Nephron (organoid): ENCODE measurements at regions not wholly inside any gene's neighbourhood (a gene's known extent, or its start where the extent isn't known, plus 50 kb on each side); places are given as distances from the start of the nearest gene placed in this dataset.

ENCODE experiments used
- H3K27ac Mint-ChIP-seq, 3 experiments: 2 replicates each; pipeline ENCODE4 v1.8.0; 2020; ENCODE audit warnings: mixed read lengths in 3 of 3, mild to moderate bottlenecking in 2 of 3, moderate library complexity in 1 of 3
- H3K27me3 Mint-ChIP-seq: 2 replicates; pipeline ENCODE4 v1.8.0; 2021; ENCODE audit warnings: low read depth, mild to moderate bottlenecking, moderate library complexity, mixed read lengths
- H3K36me3 Mint-ChIP-seq: 2 replicates; pipeline ENCODE4 v1.8.0; 2020; ENCODE audit warnings: low read depth, mixed read lengths
- H3K4me1 Mint-ChIP-seq: 2 replicates; pipeline ENCODE4 v1.8.0; 2020; ENCODE audit warnings: mixed read lengths
- H3K4me3 Mint-ChIP-seq, 3 experiments: 2 replicates each; pipeline ENCODE4 v1.8.0; 2020; ENCODE audit warnings: mild to moderate bottlenecking in 3 of 3, mixed read lengths in 3 of 3, moderate library complexity in 2 of 3
- H3K9me3 Mint-ChIP-seq: 2 replicates; pipeline ENCODE4 v1.8.0; 2020; ENCODE audit warnings: mixed read lengths
- TF ChIP-seq, protein P1 (sequence below), 3 experiments: fragments of 200-600 bp; sonication (generic); IDR thresholded peaks; one replicate each; pipeline ENCODE4 v1.5.0; 2021; ENCODE audit warnings: antibody characterized with exemption in 3 of 3; ENCODE audit not compliant: unreplicated experiment in 3 of 3

DNA sequence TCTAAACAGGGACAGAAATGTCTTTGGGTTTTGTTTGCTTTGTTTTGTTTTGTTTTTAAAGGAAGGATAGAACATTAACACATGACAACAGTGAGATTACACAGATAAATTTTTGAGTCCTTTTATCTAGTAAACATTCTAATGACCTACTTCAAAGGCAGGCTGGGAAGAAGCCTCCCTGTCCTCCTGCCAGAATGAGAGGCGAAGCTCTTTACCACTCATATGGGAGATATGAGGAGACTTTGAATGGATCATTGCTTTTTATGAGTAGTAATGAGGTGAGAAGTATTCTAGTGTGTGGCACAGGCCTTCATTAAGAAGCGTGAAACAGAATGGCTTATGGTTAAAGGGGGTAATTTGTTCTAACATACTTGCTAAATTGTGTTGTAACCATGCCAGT lies 172.0 kb downstream of the FBXO8 start:
- no peaks in the 10 kb centered on the region for H3K9me3 Mint-ChIP-seq
- H3K27me3 Mint-ChIP-seq, result peaks cover 19% of the 10 kb centered on the region

DNA sequence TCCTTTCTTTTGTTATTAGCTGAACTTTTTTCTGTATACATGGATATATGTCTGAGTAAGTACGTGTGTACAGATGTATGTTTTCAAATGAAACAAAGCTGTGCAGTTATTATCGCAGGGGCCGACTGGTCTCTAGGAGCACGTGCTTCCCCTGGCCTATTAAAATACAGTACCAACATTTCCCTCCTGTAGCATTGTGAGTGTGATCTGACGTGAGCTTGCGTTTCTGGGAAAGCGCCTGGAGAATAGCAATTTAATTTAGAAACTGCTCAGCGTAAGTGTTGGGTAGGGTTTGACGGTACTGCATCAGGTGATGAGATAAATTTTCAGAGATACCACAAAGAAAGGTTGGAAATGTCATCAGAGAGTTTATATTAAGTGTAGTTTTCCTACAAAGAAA lies 173.3 kb downstream of the FBXO8 start:
- TF ChIP-seq, protein P1, sequence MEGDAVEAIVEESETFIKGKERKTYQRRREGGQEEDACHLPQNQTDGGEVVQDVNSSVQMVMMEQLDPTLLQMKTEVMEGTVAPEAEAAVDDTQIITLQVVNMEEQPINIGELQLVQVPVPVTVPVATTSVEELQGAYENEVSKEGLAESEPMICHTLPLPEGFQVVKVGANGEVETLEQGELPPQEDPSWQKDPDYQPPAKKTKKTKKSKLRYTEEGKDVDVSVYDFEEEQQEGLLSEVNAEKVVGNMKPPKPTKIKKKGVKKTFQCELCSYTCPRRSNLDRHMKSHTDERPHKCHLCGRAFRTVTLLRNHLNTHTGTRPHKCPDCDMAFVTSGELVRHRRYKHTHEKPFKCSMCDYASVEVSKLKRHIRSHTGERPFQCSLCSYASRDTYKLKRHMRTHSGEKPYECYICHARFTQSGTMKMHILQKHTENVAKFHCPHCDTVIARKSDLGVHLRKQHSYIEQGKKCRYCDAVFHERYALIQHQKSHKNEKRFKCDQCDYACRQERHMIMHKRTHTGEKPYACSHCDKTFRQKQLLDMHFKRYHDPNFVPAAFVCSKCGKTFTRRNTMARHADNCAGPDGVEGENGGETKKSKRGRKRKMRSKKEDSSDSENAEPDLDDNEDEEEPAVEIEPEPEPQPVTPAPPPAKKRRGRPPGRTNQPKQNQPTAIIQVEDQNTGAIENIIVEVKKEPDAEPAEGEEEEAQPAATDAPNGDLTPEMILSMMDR (IDR thresholded peaks at IDR 0.05; ENCODE audit: unreplicated experiment in 3 of 3), result no peak
- Mint-ChIP-seq H3K4me1 (no peaks in the 10 kb centered on the region), H3K27ac (no peak overlapping the region), H3K27me3 (peaks cover 24% of the 10 kb centered on the region), H3K36me3 (no peaks in the 10 kb centered on the region), H3K9me3 (no peaks in the 10 kb centered on the region), H3K4me3 (no peak overlapping the region)

More for the DNA sequence above, 172.0 kb downstream of the FBXO8 start:
- Mint-ChIP-seq H3K27ac (no peak overlapping the region), H3K36me3 (no peaks in the 10 kb centered on the region), H3K4me3 (no peak overlapping the region), H3K4me1 (no peaks in the 10 kb centered on the region)
- TF ChIP-seq, protein P1 (IDR thresholded peaks at IDR 0.05; ENCODE audit: unreplicated experiment in 3 of 3), result no peak

DNA sequence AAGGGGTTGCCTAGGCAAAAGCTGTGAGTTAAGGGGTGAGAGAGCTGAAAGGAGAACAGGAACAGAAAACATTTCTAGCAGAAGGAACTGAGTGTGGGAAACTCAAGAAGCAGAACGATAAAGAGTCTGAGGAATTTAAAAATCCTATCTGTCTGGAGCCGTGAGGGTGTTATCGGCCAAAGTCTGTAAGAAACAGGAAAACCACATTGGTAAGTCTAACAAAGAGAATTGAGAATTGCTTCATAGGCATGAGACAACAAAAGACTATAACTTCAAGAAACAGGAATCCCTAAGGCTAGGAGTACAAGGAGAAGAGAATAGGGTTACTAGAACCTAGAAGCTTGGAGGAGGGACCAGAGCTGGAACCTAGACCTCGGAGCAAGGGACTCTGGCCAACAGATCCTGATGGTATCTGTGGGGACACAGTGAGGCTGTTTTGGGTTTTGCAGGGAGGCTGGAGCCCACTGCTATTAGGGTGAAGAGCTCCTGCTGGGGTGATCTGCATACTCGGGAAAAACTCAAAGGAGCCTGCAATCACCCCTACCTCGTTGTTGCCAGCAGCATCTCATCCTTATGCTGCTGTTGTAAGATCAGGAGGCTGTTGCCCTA lies 175.6 kb downstream of the FBXO8 start:
- Mint-ChIP-seq H3K4me1 (no peaks in the 10 kb centered on the region), H3K4me3 (no peak overlapping the region)
- TF ChIP-seq, protein P1 (IDR thresholded peaks at IDR 0.05; ENCODE audit: unreplicated experiment in 3 of 3), result no peak

DNA sequence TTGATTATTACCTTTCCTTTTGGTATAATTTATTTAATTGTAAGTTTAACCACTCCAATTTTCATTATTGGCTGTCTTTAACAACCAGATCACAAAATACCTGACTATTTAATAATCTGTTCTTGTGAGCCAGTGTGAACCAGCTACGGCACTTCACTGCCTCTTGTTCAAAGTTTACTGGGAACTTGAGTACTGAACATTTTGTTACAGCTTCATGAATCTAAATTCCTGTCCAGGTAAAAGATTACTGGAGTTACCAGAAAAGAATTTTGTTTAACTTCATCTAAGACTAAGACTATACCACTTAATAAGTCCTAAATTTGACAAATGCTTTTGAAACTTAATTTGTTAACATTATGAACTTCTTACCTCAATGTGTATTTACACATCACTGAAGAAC lies 178.3 kb downstream of the FBXO8 start:
- Mint-ChIP-seq H3K4me3 (no peak overlapping the region), H3K27me3 (peaks cover 21% of the 10 kb centered on the region), H3K27ac (no peak overlapping the region), H3K36me3 (no peaks in the 10 kb centered on the region), H3K4me1 (no peaks in the 10 kb centered on the region), H3K9me3 (no peaks in the 10 kb centered on the region)
- TF ChIP-seq, protein P1 (IDR thresholded peaks at IDR 0.05; ENCODE audit: unreplicated experiment in 3 of 3), result no peak

More for the DNA sequence above, 175.6 kb downstream of the FBXO8 start:
- Mint-ChIP-seq H3K27me3 (peaks cover 24% of the 10 kb centered on the region), H3K36me3 (no peaks in the 10 kb centered on the region), H3K9me3 (no peaks in the 10 kb centered on the region), H3K27ac (no peak overlapping the region)

DNA sequence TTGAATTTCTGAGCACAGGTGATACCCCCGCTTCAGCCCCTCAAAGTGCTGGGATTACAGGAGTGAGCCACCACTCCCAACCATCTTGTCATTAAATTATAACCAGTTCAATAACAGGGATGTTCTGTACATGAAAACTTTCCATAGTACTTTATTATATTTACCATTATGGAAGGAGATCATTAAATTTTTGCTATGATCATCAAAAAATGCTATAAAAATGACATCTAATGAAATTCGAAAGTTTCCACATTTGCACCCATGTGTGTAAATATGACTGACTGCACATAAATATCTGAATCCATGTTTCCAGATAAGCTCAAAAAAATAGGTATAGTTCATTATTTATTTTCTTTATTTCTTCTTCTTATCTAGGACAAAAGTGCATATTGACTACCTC lies 182.6 kb downstream of the FBXO8 start:
- peaks cover 5% of the 10 kb centered on the region for H3K27me3 Mint-ChIP-seq
- H3K36me3 Mint-ChIP-seq, result no peaks in the 10 kb centered on the region
- H3K4me1 Mint-ChIP-seq, result peaks cover 4% of the 10 kb centered on the region
- H3K27ac Mint-ChIP-seq, result no peak overlapping the region
- H3K4me3 Mint-ChIP-seq, result no peak overlapping the region
- TF ChIP-seq, protein P1 (IDR thresholded peaks at IDR 0.05; ENCODE audit: unreplicated experiment in 3 of 3), result no peak
- no peaks in the 10 kb centered on the region for H3K9me3 Mint-ChIP-seq

DNA sequence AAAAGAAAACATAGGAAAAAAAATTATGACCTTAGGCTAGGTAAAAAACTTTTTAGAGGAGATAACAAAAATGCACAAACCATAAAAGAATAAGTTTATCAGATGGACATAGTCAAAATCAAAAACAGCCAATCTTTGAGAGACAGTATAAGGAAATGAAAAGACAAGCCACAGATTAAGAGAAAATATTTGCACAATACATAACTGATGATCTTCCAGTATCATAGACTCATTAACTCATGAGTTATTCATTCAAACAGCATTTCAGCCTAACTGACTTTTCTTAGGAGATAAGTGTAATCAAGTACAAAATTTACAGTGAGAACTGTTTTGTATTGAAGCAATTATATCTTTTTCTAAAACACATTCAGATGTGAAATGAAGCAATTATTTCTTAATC lies 183.8 kb downstream of the FBXO8 start:
- Mint-ChIP-seq H3K4me3 (no peak overlapping the region), H3K36me3 (no peaks in the 10 kb centered on the region), H3K27ac (no peak overlapping the region), H3K4me1 (peaks cover 4% of the 10 kb centered on the region), H3K27me3 (peaks cover 3% of the 10 kb centered on the region), H3K9me3 (no peaks in the 10 kb centered on the region)
- TF ChIP-seq, protein P1 (IDR thresholded peaks at IDR 0.05; ENCODE audit: unreplicated experiment in 3 of 3), result no peak
